Glutamatergic neuron (in vitro differentiated cells): ENCODE measurements at regions not wholly inside any gene's neighbourhood (a gene's known extent, or its start where the extent isn't known, plus 50 kb on each side); places are given as distances from the start of the nearest gene placed in this dataset.
"Not testable (repeated sequence)": the region's sequence is repeated elsewhere in the genome, so short reads cannot be mapped to it uniquely, and the experiment has no call there.

Source experiments
- DNase-seq: peaks from one replicate; pipeline ENCODE4 v3.0.0; 2022
- H3K27ac Mint-ChIP-seq: one replicate; pipeline ENCODE4 v1.8.0; 2020; ENCODE audit warnings: mild to moderate bottlenecking, mixed read lengths, inconsistent platforms; ENCODE audit not compliant: unreplicated experiment
- H3K27me3 Mint-ChIP-seq: one replicate; pipeline ENCODE4 v1.8.0; 2020; ENCODE audit warnings: mild to moderate bottlenecking, moderate library complexity, mixed read lengths, inconsistent platforms; ENCODE audit not compliant: unreplicated experiment
- H3K36me3 Mint-ChIP-seq: one replicate; pipeline ENCODE4 v1.8.0; 2020; ENCODE audit warnings: mild to moderate bottlenecking, mixed read lengths, inconsistent platforms; ENCODE audit not compliant: unreplicated experiment
- H3K4me1 Mint-ChIP-seq: one replicate; pipeline ENCODE4 v1.8.0; 2020; ENCODE audit warnings: mild to moderate bottlenecking, low read depth, mixed read lengths, inconsistent platforms; ENCODE audit not compliant: unreplicated experiment
- H3K4me3 Mint-ChIP-seq: one replicate; pipeline ENCODE4 v1.8.0; 2020; ENCODE audit warnings: mild to moderate bottlenecking, mixed read lengths, inconsistent platforms; ENCODE audit not compliant: unreplicated experiment
- H3K9me3 Mint-ChIP-seq: one replicate; pipeline ENCODE4 v1.8.0; 2020; ENCODE audit warnings: mild to moderate bottlenecking, moderate library complexity, mixed read lengths, inconsistent platforms; ENCODE audit not compliant: unreplicated experiment
- CTCF ChIP-seq: fragments of 200-600 bp; sonication (generic); IDR thresholded peaks from one replicate; pipeline ENCODE4 v1.5.0; 2021; ENCODE audit not compliant: partially characterized antibody, unreplicated experiment

- Mint-ChIP-seq H3K4me3 (no peak overlapping the region), H3K27ac (no peak overlapping the region), H3K4me1 (peaks cover 10% of the 10 kb centered on the region), H3K36me3 (peaks cover 16% of the 10 kb centered on the region), H3K27me3 (peaks cover 2% of the 10 kb centered on the region), H3K9me3 (peaks cover 2% of the 10 kb centered on the region)
- no peak for TF ChIP-seq CTCF
- no peak for DNase-seq
These were observed 135.4 kb upstream of the TAS2R1 start for GRCh38 chr5:9765419-9766140.

GRCh38 chr5:9761706-9762105 is 131.6 kb upstream of the TAS2R1 start:
- Mint-ChIP-seq H3K27me3 (peaks cover 2% of the 10 kb centered on the region), H3K27ac (no peak overlapping the region), H3K9me3 (no peaks in the 10 kb centered on the region), H3K4me3 (no peak overlapping the region), H3K36me3 (no peaks in the 10 kb centered on the region), H3K4me1 (peaks cover 4% of the 10 kb centered on the region)
- no peak for DNase-seq
- TF ChIP-seq CTCF, result no peak

- not testable (repeated sequence) for H3K9me3 Mint-ChIP-seq
These were observed 122.5 kb upstream of the TAS2R1 start for GRCh38 chr5:9752670-9753069.

GRCh38 chr5:9743507-9743906 is 113.4 kb upstream of the TAS2R1 start:
- no peak overlapping the region for H3K27ac Mint-ChIP-seq
- no peak for TF ChIP-seq CTCF
- no peaks in the 10 kb centered on the region for H3K27me3 Mint-ChIP-seq
- no peak for DNase-seq
- peaks cover 2% of the 10 kb centered on the region for H3K4me1 Mint-ChIP-seq
- no peak overlapping the region for H3K4me3 Mint-ChIP-seq
- H3K9me3 Mint-ChIP-seq, result no peaks in the 10 kb centered on the region
- peaks cover 4% of the 10 kb centered on the region for H3K36me3 Mint-ChIP-seq

More at GRCh38 chr5:9752670-9753069, 122.5 kb upstream of the TAS2R1 start:
- not testable (repeated sequence) for H3K27me3 Mint-ChIP-seq, H3K4me3 Mint-ChIP-seq, DNase-seq, H3K4me1 Mint-ChIP-seq, H3K36me3 Mint-ChIP-seq, H3K27ac Mint-ChIP-seq

GRCh38 chr5:9742848-9743247 is 112.7 kb upstream of the TAS2R1 start:
- Mint-ChIP-seq H3K4me1 (peaks cover 2% of the 10 kb centered on the region), H3K27me3 (no peaks in the 10 kb centered on the region), H3K36me3 (peaks cover 4% of the 10 kb centered on the region), H3K4me3 (no peak overlapping the region), H3K27ac (no peak overlapping the region), H3K9me3 (no peaks in the 10 kb centered on the region)
- no peak for TF ChIP-seq CTCF
- no peak for DNase-seq
